Inferior parietal cortex (tissue), 1 donor: ENCODE measurements at regions not wholly inside any gene's neighbourhood (a gene's known extent, or its start where the extent isn't known, plus 50 kb on each side); places are given as distances from the start of the nearest gene placed in this dataset.

Source experiments
- DNase-seq: peaks from one replicate; pipeline ENCODE4 v3.0.0-alpha.2; 2016; ENCODE audit errors: extremely low spot score

DNA sequence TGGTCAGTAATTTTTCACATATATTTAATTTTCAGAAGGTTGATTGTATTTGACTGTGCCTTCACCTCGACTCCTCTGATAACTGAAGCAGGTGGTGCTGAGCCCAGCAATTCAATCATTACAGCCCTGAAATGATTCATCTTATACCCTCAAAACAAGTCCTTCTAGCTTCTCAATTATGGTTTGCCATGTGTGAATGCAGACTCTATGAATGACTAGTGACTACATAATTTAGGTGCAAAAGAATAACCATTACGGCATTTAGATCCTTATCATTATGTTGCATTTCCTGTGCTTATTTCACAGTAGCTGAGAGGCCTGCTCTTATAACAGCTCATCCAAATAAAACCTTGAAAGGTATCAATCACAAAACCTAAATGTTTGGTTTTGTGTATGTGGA is 54.0 kb upstream of the COL11A1 start:
- no peak for DNase-seq

DNA sequence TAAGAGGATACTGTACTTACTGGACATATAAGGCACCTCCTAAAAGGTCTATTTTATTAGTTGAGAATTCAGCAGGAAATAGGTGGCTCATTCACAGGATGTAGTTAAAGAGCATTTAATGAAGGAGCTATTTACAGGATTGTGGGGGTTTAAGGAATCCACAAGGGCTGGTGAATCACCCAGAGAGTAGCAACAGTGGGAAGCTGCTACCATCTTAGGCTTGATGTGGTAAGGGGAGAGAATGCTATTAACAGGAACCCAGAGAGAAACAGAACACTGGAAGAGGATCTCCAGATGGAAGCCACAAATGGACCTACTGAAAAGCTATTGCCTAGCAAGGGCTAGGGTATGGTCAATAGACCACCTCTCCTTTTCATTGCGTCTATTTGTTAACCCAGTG is 52.0 kb upstream of the COL11A1 start:
- no peak for DNase-seq
